Spleen (tissue), 11 donors: ENCODE measurements at regions not wholly inside any gene's neighbourhood (a gene's known extent, or its start where the extent isn't known, plus 50 kb on each side); places are given as distances from the start of the nearest gene placed in this dataset.

Source experiments
- DNase-seq: peaks from one replicate; pipeline ENCODE4 v3.0.0-alpha.2; 2020
- H3K27ac ChIP-seq, 8 donors: fragments of 200-600 bp; sonication (generic) in 7 of 8; 1 replicate in 4 of 8; 2 replicates in 4 of 8; pipeline versions ENCODE4 v1.5.0 to v1.8.0; 2016 to 2021; ENCODE audit warnings: inconsistent platforms in 4 of 8, mild to moderate bottlenecking in 4 of 8, moderate library complexity in 1 of 8
- H3K27me3 ChIP-seq, 7 donors: fragments of 200-600 bp; sonication (generic) in 6 of 7; replicated peaks in 1 of 7; 1 replicate in 4 of 7; 2 replicates in 3 of 7; pipeline versions ENCODE4 v1.5.0 to v1.8.0; 2016 to 2021; ENCODE audit warnings: inconsistent platforms in 3 of 7, mild to moderate bottlenecking in 1 of 7
- H3K36me3 ChIP-seq, 6 donors: fragments of 200-600 bp; sonication (generic) in 5 of 6; 1 replicate in 4 of 6; 2 replicates in 2 of 6; pipeline versions ENCODE4 v1.5.0 to v1.8.0; 2016 to 2021; ENCODE audit warnings: inconsistent platforms in 2 of 6
- H3K4me1 ChIP-seq, 6 donors: fragments of 200-600 bp; sonication (generic) in 5 of 6; 1 replicate in 3 of 6; 2 replicates in 3 of 6; pipeline versions ENCODE4 v1.5.0 to v1.8.0; 2016 to 2021; ENCODE audit warnings: inconsistent platforms in 3 of 6
- H3K4me3 ChIP-seq, 8 donors: fragments of 200-600 bp; sonication (generic) in 7 of 8; 1 replicate in 4 of 8; 2 replicates in 4 of 8; pipeline versions ENCODE4 v1.5.0 to v1.8.0; 2016 to 2021; ENCODE audit warnings: inconsistent platforms in 4 of 8, mild to moderate bottlenecking in 4 of 8, moderate library complexity in 2 of 8
- H3K9me3 ChIP-seq, 8 donors: fragments of 200-600 bp; sonication (generic) in 7 of 8; 1 replicate in 4 of 8; 2 replicates in 4 of 8; pipeline versions ENCODE4 v1.5.0 to v1.8.0; 2016 to 2021; ENCODE audit warnings: inconsistent platforms in 4 of 8
- CTCF ChIP-seq, 11 experiments: fragments of 200-600 bp in 7 of 11; fragments of 450-650 bp in 4 of 11; sonication (generic) in 4 of 11; IDR thresholded peaks in 8 of 11; conservative IDR thresholded peaks in 3 of 11; 1 replicate in 7 of 11; 2 replicates in 4 of 11; pipeline versions ENCODE4 v1.4.0 to v1.8.0; 2016 to 2021; ENCODE audit warnings: antibody characterized with exemption in 11 of 11, inconsistent platforms in 4 of 11, mild to moderate bottlenecking in 1 of 11
- POLR2A ChIP-seq, 3 donors: fragments of 450-650 bp; IDR thresholded peaks; one replicate each; pipeline ENCODE4 v1.5.1; 2017; ENCODE audit warnings: antibody characterized with exemption in 3 of 3, mild to moderate bottlenecking in 1 of 3
- POLR2AphosphoS5 ChIP-seq, 3 donors: sonication (generic); formaldehyde crosslinking; IDR thresholded peaks; one replicate each; pipeline ENCODE4 v1.5.1; 2017; ENCODE audit warnings: antibody characterized with exemption in 3 of 3
- WGBS, 5 donors: extraction: QIAGEN DNeasy Blood & Tissue Kit in 3 of 5; methylation state at CpG; one replicate each; pipeline versions ENCODE4 v1.1.5 to v1.1.7; 2013 to 2018; 5-methylcytosine and 5-hydroxymethylcytosine counted together
- intact Hi-C: fragments of 100-400 bp; cut with DNase I; formaldehyde crosslinking; loops from one replicate; pipeline ENCODE4 v1.15.0; 2023; ENCODE audit warnings: low total_unique reads
- donor health status: healthy with polysubstance abuse.
- donor health status: DM: no; HTN: no; CAD: no; lungs with moderate emphysema.
- donor health status: DM: no; HTN: no; CAD: no.
- donor health status: Bipolar disorder and iron deficiency.
- donor health status: healthy.
- donor health status: DM: no; HTN: no; CAD: no.
- donor health status: DM: yes; HTN: yes; CAD: no.

- Histone ChIP-seq H3K4me1 (no peaks in the 10 kb centered on the region), H3K27ac (no peak overlapping the region), H3K36me3 (no peaks in the 10 kb centered on the region), H3K9me3 (no peaks in the 10 kb centered on the region), H3K27me3 (no peaks in the 10 kb centered on the region), H3K4me3 (no peak overlapping the region)
- no peak for TF ChIP-seq POLR2A (IDR thresholded peaks at IDR 0.05)
- TF ChIP-seq CTCF (IDR thresholded peaks at IDR 0.05 in 8 of 11, conservative IDR thresholded peaks at IDR 0.05 in 3 of 11): no peak
- no peak for TF ChIP-seq POLR2AphosphoS5 (IDR thresholded peaks at IDR 0.05)
- 56 to 70% (median 61%) methylated on average over 3 of the region's 3 CpGs for WGBS, 5 donors
- intact Hi-C loops: no loop called here
- no peak for DNase-seq
Measured at GRCh38 chr15:85947021-85947420, 132.7 kb upstream of the AGBL1 start.

- no peak for DNase-seq
- no peaks in the 10 kb centered on the region for H3K4me1 ChIP-seq
- intact Hi-C loops: no loop called here
- no peak overlapping the region for H3K4me3 ChIP-seq
- WGBS, 5 donors: 87 to 91% (median 89%) methylated on average over 7 of the region's 7 CpGs
- H3K27ac ChIP-seq: no peak overlapping the region
- no peaks in the 10 kb centered on the region for H3K36me3 ChIP-seq
- H3K27me3 ChIP-seq: no peaks in the 10 kb centered on the region
- TF ChIP-seq POLR2A (IDR thresholded peaks at IDR 0.05) (no peak), POLR2AphosphoS5 (IDR thresholded peaks at IDR 0.05) (no peak), CTCF (IDR thresholded peaks at IDR 0.05 in 8 of 11, conservative IDR thresholded peaks at IDR 0.05 in 3 of 11) (no peak)
- H3K9me3 ChIP-seq: no peaks in the 10 kb centered on the region
Measured at GRCh38 chr15:85947936-85948335, 131.7 kb upstream of the AGBL1 start.

- no peak for DNase-seq
- Histone ChIP-seq H3K27me3 (no peaks in the 10 kb centered on the region), H3K27ac (no peak overlapping the region), H3K9me3 (no peaks in the 10 kb centered on the region), H3K36me3 (no peaks in the 10 kb centered on the region), H3K4me3 (no peak overlapping the region), H3K4me1 (no peaks in the 10 kb centered on the region)
- intact Hi-C loops: no loop called here
- 62 to 75% (median 72%) methylated on average over 5 of the region's 5 CpGs for WGBS, 5 donors
- TF ChIP-seq CTCF (IDR thresholded peaks at IDR 0.05 in 8 of 11, conservative IDR thresholded peaks at IDR 0.05 in 3 of 11): no peak
- no peak for TF ChIP-seq POLR2AphosphoS5 (IDR thresholded peaks at IDR 0.05)
- no peak for TF ChIP-seq POLR2A (IDR thresholded peaks at IDR 0.05)
Measured at GRCh38 chr15:85950101-85950500, 129.6 kb upstream of the AGBL1 start.

GRCh38 chr15:85954586-85954985 lies 125.1 kb upstream of the AGBL1 start:
- Histone ChIP-seq H3K27me3 (peaks cover 0 to 3% (median 0%) of the 10 kb centered on the region in 7 donors), H3K4me3 (no peak overlapping the region), H3K9me3 (no peaks in the 10 kb centered on the region), H3K36me3 (no peaks in the 10 kb centered on the region), H3K27ac (no peak overlapping the region), H3K4me1 (no peaks in the 10 kb centered on the region)
- DNase-seq: no peak
- 9 to 73% (median 47%) methylated on average over 1 of the region's 1 CpG for WGBS, 5 donors
- intact Hi-C loops: no loop called here
- no peak for TF ChIP-seq POLR2AphosphoS5 (IDR thresholded peaks at IDR 0.05)
- no peak for TF ChIP-seq CTCF (IDR thresholded peaks at IDR 0.05 in 8 of 11, conservative IDR thresholded peaks at IDR 0.05 in 3 of 11)
- no peak for TF ChIP-seq POLR2A (IDR thresholded peaks at IDR 0.05)
